HG03439 (cell line): ENCODE measurements at regions not wholly inside any gene's neighbourhood (a gene's known extent, or its start where the extent isn't known, plus 50 kb on each side); places are given as distances from the start of the nearest gene placed in this dataset.
"Not testable (repeated sequence)": the region's sequence is repeated elsewhere in the genome, so short reads cannot be mapped to it uniquely, and the experiment has no call there.

ENCODE experiments used
- ATAC-seq: cut with Tn5 transposase; IDR thresholded peaks from one replicate; pipeline ENCODE4 v1.9.1; 2021; ENCODE audit warnings: mild to moderate bottlenecking, moderate library complexity; ENCODE audit not compliant: unreplicated experiment

DNA sequence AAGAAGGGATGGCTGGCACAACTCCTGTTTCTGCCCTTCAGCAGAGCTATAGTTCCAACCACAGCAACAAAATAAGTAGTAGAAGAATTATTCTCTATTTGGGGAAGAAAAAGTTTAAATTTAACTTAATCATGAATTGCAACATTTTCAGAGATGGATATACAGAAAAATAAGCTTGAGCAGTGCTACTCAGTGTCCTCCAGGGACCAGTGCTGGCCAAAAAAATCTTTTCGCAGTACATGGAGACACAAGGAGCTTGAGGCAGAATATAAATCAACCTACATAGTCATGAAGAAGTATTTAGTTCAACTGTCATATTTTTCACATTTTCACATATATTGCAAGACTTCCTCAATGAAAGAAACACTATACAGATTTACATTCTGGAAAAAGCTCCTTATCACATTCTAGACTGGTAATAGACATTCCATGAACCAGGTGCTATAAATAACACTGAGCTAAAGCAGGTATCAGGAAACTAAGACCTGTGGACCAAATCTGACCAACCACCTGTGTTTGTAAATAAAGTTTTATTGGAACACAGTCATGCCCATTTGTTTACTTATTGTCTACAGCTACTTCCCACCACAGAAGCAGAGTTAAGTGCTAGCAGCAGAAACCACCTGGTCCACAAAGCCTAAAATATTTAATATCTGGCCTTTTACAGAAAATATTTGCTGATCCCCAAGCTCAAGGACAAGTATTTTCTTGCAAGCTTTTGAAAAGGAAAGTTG is 101.9 kb downstream of the RGS21 start:
- ATAC-seq, result no peak

GRCh38 chr1:192430644-192431043 is 113.9 kb downstream of the RGS21 start:
- no peak for ATAC-seq

DNA sequence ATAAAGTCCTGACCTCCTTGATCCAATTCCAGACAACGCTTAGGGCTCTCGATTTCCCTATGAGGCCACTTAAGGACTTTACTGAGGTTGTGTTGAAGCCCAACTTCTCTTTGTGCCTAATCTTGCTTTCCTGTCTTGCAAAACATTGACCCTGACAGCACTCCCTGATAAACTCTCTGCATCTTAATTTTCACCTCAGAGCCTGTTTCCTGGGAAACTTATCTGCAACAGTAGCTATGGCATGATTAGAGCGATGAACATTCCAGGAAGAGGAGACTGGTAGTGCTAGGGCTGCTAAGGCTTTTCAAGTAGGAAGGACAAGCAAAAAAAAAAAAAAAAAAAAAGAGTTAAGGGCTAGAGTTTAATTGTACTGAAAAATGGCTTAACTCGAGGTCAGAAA is 118.9 kb downstream of the RGS21 start:
- no peak for ATAC-seq

GRCh38 chr1:192436441-192437078 is 119.8 kb downstream of the RGS21 start:
- ATAC-seq, result no peak

DNA sequence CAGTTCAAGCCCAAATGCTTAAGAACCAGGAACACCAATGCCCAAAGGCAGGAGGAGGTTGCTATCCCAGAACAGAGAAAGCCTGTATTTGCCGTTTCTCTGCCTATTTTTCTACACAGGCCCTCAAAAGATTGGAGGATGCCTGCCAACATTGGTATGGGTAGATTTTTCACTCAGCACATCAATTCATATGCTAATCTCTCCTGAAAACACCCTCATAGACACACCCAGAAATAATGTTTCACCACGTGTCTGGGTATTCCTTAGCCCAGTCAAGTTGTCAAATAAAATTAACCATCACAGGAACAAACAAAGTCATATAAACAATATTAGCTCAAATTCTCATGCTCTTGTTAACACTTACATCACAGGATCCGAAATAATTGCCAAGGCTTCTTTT is 121.9 kb downstream of the RGS21 start:
- ATAC-seq, result no peak

DNA sequence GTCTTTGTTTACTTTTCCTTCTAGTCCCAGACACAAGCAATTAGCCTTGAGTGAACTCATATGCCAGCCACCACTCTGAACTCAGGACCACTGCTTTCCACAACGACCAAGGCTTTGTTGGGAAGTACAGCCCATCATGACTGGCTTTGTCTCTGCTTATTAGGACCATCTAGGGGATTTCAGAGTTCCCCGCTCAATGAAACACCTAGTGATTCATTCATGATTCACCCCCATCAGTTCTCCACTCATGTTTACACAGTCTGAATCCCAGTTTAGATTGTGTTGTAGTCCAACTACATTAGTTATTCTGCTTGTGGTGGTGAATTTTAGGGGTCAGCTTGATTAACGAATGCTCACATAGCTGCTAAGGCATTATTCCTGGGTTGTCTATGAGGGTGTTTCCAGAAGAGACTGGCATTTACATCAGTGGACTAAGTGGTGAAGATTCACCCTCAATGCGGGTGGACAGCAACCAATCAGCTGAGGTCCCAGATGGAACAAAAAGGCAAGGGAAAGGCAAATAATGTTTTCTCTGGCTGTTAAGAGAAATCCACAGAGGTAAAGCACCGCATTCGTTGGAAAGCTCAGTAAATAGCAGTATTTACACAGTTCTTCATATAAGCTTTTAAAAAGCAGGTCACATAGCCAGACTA is 122.7 kb downstream of the RGS21 start:
- ATAC-seq, result no peak

DNA sequence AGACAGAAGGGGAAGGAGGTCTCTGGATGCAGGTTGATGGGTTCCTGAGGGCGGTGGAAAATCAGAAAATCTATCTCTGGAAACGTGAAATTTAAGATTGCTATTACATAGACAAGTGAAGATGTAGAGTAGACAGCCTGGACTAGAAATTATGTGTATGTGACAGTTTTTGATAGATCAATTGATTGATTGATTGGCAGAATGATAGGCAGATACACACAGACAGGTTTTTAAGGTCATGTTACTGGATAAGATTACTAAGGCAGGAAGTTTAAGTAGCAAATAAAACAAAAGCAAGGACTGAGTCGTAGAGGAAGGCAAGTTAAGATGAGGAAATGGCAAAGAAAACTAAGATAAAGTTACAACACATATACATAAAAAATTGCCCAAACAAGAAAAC is 124.7 kb downstream of the RGS21 start:
- no peak for ATAC-seq

- ATAC-seq, result no peak
These were observed 125.9 kb downstream of the RGS21 start for GRCh38 chr1:192442736-192443135.

DNA sequence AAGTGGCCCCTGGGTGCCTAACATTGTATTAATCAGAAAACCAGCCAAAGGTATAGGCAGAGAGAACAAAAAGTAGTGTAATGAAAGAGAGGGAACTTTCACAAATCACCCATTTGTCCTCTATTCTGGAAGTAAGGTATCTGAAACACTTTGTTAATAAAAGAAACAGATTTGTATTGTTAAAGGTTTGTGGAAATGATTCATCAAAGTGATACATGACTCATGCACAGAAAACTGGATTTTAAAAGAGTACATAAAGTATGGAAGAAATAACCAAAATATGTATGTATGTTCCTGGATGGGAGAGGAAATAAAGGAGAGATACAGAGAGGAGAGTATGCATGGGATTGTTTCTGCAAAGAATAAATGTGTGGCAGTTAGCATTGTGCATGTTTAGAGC is 126.8 kb downstream of the RGS21 start:
- no peak for ATAC-seq

GRCh38 chr1:192445241-192445640 is 128.4 kb downstream of the RGS21 start:
- ATAC-seq, result no peak

GRCh38 chr1:192445839-192446489 is 129.2 kb downstream of the RGS21 start:
- no peak for ATAC-seq

DNA sequence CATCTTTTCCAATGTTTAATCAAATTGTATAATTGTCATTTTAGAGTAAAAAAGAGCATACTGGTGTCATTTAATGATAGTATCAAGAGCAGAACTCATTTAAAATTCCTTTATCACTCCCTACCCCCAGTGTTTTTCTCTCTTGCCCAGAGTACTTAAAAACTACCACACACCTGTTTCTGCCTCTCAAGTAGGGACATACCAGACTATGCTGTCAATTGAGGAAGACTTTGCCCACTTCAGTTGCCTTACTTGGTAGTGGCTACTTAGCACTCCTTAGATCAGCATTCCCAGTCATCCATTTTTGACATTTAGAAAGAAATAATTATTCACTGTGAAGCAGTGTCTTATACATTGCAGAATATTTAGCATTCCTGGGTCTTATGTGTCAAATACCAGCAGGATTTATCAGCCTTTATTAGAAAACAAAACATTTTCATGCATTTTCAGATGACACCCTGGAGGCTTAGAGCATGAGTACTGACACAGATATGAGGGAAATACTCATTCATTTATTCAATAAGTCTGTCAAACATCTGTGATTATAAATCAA is 127.5 kb upstream of the RGS1 start:
- no peak for ATAC-seq

DNA sequence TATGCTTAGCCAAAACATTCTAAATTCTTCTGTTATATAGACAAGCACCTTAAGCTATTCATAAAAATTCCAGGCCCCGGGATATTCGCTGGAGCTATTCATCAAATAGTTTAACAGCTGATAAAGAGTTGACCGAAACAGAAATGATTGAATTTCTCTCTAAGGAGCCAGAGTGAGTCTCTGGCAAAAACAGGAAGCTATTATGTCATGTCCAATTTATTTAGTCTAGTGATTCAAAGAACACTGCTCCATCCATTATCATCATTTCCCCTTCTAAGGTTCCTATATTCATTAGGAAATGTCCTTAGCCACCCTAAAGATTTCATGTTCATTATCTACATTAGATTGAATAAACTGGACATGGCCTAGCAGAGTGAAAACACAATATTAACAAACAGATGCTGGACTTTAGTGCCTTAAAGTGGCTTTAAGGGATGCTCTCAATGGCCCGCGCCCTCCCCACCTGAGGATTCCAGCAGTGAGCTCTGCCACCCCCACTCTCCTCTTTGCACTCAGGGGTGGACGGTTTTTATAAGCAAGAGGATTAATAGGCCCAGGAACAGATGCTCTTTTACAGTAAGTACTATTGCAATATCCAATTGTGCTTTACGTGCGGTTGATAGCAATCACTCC is 122.1 kb upstream of the RGS1 start:
- no peak for ATAC-seq

GRCh38 chr1:192459467-192459866 is 116.1 kb upstream of the RGS1 start:
- ATAC-seq, result no peak

DNA sequence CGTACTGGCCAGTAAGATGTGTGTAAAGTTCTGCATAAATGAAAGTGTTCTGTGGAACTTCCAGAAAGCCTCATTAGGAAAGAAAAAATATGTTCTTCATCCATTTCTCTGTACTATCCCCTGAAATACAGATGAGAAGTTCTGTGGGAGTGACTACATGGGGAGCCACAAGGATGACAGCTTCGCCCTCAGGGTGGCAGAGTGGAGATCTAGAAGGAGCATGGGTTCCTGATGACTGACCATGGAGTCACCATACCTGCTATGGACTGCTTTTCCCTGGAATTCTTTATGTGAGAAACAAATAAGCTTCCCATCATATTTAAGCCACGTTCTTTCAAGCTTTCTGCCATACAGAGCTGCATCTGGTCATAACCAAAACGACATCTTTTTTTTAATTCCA is 113.9 kb upstream of the RGS1 start:
- ATAC-seq, result no peak

GRCh38 chr1:192462616-192463015 is 113.0 kb upstream of the RGS1 start:
- no peak for ATAC-seq

DNA sequence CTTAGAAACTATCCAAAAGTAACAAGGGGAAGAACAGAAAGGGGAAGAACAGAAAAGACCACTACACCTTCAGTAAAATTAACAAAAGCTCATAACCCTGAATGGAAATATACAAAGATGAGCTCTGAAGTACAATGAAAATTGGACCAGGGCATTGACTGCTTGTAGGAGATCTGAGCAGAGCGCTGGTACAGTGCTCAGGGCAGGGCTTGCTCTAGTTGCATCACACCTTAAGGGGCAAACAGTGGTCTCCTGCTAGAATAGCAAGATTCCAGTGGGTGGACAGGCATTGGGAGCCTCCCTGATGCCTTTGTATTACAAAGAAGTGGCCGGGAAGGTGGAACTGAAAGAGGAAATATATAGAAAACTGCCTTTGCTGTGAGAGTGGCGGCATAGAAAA is 111.9 kb upstream of the RGS1 start:
- no peak for ATAC-seq

GRCh38 chr1:192465221-192465620 is 110.4 kb upstream of the RGS1 start:
- not testable (repeated sequence) for ATAC-seq

DNA sequence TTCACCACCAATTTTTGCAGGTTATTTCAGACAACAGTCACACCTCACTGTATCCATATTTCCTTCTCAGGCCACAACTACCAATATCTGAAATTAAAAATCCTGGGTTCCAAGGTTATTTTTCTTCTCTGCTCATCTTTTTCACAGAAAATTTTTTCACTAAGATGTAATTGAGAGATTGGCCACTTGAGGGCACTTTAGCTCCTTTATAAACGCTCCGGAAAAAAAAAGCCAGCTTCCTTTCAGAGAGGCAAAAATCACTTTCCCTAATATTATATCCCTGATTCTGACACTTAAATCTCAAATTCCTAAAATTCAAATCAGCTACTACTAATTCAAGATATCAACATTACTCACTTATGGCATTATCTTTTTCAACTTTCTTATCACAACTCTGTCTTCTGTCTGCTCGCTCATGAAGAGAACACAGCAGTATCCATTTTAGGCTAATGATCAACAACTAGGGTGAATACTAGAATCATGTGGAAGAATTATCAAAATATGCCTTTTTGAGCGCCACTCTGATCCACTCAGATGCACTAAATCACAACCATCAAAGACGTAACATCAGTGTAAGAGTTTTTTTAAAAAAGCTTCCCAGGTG is 101.4 kb upstream of the RGS1 start:
- ATAC-seq, result no peak

GRCh38 chr1:192475329-192475728 is 100.2 kb upstream of the RGS1 start:
- no peak for ATAC-seq

DNA sequence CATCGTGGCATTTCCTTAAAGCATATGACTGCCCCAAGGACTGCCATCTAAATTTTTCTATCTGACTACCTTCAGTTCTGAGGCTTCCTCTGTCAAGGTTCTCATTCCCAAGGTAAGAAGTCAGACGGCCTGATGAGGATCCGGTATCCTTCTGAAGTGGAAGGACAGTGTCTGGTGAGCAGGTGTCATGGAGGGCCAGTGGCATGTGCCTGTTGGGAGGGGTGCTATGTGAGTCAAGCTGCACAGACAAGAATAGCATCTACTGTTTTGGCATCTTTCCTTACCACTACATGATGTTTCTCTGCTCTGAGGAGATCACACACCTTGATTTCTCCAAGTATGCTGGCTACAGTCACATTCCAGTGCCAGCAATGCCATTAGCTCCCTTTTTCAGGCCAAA is 99.6 kb upstream of the RGS1 start:
- no peak for ATAC-seq
